ENCODE measurements at regions not wholly inside any gene's neighbourhood (a gene's known extent, or its start where the extent isn't known, plus 50 kb on each side); places are given as distances from the start of the nearest gene placed in this dataset.

DNA sequence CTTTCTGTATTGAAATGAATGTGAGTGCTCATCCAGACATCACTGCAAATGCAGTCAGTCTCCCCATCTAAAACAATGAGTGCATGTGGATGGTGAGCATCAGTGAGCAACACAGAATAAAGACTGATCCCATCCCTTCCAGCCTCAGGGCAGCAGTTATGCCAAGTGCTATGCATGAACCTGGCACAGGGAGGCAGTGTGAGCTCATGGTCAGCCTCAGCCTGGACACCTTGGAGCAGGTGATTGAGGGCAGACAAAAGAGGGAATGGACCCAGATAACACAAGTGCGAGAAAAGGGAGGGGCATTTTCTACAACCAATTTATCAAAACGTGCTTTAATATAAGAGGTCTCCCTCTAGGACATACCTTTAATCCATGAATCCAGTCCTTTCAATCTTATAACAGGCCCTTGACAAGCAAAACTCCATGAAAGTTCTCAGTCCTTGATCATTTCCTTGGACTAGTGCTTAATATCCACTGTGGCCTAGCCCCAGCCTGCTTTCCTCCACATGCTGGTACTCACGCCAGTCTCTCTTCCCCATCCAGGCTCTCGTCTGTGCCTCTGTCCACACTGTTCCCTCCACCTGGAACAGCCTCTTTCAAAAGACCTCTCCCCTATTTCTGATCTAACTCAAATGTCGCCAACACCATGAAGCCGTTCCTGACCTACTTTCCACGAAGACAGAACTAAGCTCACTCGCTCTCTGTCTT, 50.5 kb upstream of the LRRC55 start:
- H3K4me3 ChIP-seq (ENCODE audit: low read depth, low read length), result no peak overlapping the region
- no peak for DNase-seq (ENCODE audit: low read depth)
- TF ChIP-seq CTCF (conservative IDR thresholded peaks at IDR 0.05; ENCODE audit: low read depth, low read length), result peak; percentile 91
